ENCODE measurements at regions not wholly inside any gene's neighbourhood (a gene's known extent, or its start where the extent isn't known, plus 50 kb on each side); places are given as distances from the start of the nearest gene placed in this dataset.
A peak's percentile ranks its signal among the peaks of the same experiment; 100 is the strongest.

DNA sequence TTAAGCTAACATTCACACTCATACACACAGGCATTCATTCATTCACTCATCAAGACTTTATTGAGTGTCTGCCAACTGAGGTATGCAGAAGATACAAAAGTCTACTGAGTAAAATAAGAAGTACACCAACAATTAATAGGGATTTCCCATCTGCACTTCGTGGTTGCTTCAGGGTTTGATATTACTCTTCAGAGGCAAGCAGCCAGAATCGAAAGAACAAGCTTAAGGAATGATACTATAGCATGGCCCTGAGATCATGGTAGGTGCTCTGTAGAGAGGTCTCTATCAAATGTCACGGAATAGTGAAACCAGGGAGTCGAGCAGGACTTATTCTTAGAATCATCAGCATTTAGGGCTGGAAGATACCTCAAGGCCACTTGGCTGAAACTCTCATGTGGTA lies 135.4 kb downstream of the NRN1 start:
- intact Hi-C loops (cut with DNase I) = no loop called here
- Histone ChIP-seq H3K4me1 (no peaks in the 10 kb centered on the region), H3K9me3 (peaks cover 12% of the 10 kb centered on the region), H3K36me3 (ENCODE audit: insufficient read depth in 1 of 2, low read depth in 1 of 2) (no peaks in the 10 kb centered on the region), H3K4me3 (no peak overlapping the region), H3K27ac (no peak overlapping the region), H3K27me3 (ENCODE audit: insufficient read depth in 3 of 3, low read length in 2 of 3) (no peaks in the 10 kb centered on the region)
- ATAC-seq (no peak), DNase-seq (no peak)
- WGBS, 3 donors = 83 to 87% (median 83%) methylated on average over 4 of the region's 4 CpGs
- TF ChIP-seq, protein P1, sequence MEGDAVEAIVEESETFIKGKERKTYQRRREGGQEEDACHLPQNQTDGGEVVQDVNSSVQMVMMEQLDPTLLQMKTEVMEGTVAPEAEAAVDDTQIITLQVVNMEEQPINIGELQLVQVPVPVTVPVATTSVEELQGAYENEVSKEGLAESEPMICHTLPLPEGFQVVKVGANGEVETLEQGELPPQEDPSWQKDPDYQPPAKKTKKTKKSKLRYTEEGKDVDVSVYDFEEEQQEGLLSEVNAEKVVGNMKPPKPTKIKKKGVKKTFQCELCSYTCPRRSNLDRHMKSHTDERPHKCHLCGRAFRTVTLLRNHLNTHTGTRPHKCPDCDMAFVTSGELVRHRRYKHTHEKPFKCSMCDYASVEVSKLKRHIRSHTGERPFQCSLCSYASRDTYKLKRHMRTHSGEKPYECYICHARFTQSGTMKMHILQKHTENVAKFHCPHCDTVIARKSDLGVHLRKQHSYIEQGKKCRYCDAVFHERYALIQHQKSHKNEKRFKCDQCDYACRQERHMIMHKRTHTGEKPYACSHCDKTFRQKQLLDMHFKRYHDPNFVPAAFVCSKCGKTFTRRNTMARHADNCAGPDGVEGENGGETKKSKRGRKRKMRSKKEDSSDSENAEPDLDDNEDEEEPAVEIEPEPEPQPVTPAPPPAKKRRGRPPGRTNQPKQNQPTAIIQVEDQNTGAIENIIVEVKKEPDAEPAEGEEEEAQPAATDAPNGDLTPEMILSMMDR (IDR thresholded peaks at IDR 0.05) = no peak

DNA sequence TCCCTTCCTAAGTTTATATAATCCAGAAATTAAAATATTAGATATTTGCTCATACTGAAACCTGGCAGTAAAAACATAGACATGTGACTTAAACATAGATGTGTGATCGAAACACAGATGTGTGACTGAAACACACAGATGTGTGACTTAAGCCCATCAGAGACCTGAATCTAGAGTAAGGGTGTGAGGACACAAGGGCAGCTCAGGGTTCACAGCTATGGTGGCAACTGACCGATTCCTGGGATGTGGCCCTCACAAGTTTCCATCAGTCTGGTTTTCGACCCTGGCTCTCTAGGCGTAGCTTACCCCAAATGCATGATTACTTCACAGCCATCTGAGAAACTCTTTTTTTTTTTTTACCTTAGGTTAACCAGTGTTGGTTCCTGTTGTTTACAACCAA lies 137.0 kb downstream of the NRN1 start:
- WGBS, 3 donors = 87 to 92% (median 91%) methylated on average over 4 of the region's 4 CpGs
- Histone ChIP-seq H3K9me3 (peaks cover 17% of the 10 kb centered on the region), H3K36me3 (ENCODE audit: insufficient read depth in 1 of 2, low read depth in 1 of 2) (no peaks in the 10 kb centered on the region), H3K27me3 (ENCODE audit: insufficient read depth in 3 of 3, low read length in 2 of 3) (no peaks in the 10 kb centered on the region), H3K4me3 (no peak overlapping the region), H3K4me1 (no peaks in the 10 kb centered on the region), H3K27ac (no peak overlapping the region)
- ATAC-seq (no peak), DNase-seq (no peak)
- intact Hi-C loops (cut with DNase I) = no loop called here
- TF ChIP-seq, protein P1 (IDR thresholded peaks at IDR 0.05) = no peak

DNA sequence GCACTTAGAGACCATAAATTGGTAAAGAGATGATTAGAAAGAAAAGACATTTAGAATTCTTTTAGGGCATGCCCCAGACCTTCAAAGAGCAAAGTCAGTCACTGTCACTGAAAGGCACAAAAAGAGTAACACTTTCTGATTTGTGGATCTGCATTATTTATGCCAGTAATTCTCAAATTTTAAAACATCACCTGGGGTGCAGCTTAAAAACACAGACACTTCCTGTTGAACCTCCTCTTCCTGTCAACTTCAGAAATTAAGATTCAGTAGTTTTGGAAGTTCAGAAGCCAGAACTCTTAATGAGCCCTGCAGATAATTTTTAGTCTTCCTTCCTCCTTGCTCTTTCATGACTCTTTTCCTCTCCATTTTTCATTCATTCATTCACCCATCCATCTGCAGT lies 137.5 kb downstream of the NRN1 start:
- H3K27me3 ChIP-seq (ENCODE audit: insufficient read depth in 3 of 3, low read length in 2 of 3) = no peaks in the 10 kb centered on the region
- H3K36me3 ChIP-seq (ENCODE audit: insufficient read depth in 1 of 2, low read depth in 1 of 2) = no peaks in the 10 kb centered on the region
- DNase-seq = no peak
- intact Hi-C loops (cut with DNase I) = no loop called here
- no peak for ATAC-seq
- no peak overlapping the region for H3K4me3 ChIP-seq
- peaks cover 17% of the 10 kb centered on the region for H3K9me3 ChIP-seq
- TF ChIP-seq, protein P1 (IDR thresholded peaks at IDR 0.05) = no peak
- H3K27ac ChIP-seq = no peak overlapping the region
- no peaks in the 10 kb centered on the region for H3K4me1 ChIP-seq

DNA sequence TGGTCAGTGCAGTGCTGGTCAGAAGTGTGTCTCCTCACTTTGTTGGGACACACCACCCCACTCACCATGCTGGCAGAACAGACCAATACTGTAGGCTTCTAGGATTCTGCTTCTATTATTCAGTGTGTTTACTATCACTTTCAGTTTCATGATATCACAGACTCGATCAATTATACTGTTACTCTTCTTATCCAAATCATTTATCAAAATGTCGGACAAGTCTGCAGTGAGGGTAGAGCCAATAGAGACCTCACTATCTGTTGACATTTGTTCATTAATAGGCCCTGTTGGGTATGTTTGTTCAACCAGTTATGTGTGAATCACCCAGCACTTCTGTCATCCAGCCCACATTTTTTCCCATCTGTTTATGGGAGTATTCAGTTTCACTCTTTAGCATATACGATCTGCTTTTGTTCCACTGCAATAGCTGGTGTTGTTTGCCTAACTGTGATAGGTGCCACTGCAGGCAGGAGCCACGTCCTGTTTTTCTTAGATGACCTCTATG lies 140.1 kb downstream of the NRN1 start:
- DNase-seq (no peak), ATAC-seq (peak; percentile 67 to 91 (median 78))
- Histone ChIP-seq H3K9me3 (peaks cover 17% of the 10 kb centered on the region), H3K36me3 (ENCODE audit: insufficient read depth in 1 of 2, low read depth in 1 of 2) (no peaks in the 10 kb centered on the region), H3K4me1 (no peaks in the 10 kb centered on the region), H3K27me3 (ENCODE audit: insufficient read depth in 3 of 3, low read length in 2 of 3) (no peaks in the 10 kb centered on the region), H3K4me3 (peak overlapping the region; percentile 46), H3K27ac (peak overlapping the region; percentile 53)
- intact Hi-C loops (cut with DNase I) = no loop called here
- WGBS, 3 donors = 31 to 35% (median 34%) methylated on average over 4 of the region's 4 CpGs
- TF ChIP-seq, protein P1 (IDR thresholded peaks at IDR 0.05) = no peak

DNA sequence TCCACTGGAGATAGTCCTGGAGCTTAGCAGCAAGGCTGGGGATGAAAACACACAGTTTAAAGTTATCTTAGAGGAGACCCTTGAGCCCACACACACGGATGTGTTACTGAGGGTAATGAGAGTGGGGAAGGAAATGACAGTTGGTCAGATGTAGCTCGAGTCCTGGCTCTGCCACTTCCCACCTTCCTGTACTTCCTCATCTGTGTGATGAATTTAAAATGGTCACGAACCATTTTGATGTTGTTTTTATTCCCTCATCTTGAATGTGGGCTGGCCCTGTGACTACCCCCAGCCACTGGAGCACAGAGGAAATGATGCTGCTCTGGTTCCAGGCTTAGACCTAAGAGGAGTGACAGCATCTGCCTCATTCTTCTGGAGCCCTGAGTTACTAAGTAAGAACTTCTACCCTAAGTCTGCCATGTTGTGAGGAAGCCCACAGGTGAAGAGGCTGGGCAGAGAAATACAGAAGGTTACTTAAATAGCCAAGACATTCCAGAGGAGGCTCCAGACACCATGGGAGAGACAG lies 141.2 kb downstream of the NRN1 start:
- Histone ChIP-seq H3K27ac (no peak overlapping the region), H3K36me3 (ENCODE audit: insufficient read depth in 1 of 2, low read depth in 1 of 2) (no peaks in the 10 kb centered on the region), H3K27me3 (ENCODE audit: insufficient read depth in 3 of 3, low read length in 2 of 3) (no peaks in the 10 kb centered on the region), H3K4me3 (no peak overlapping the region), H3K4me1 (no peaks in the 10 kb centered on the region), H3K9me3 (peaks cover 14% of the 10 kb centered on the region)
- DNase-seq (no peak), ATAC-seq (no peak)
- intact Hi-C loops (cut with DNase I) = no loop called here
- WGBS, 3 donors = 60 to 64% (median 62%) methylated on average over 3 of the region's 3 CpGs
- TF ChIP-seq, protein P1 (IDR thresholded peaks at IDR 0.05) = no peak
